ENCODE measurements at regions not wholly inside any gene's neighbourhood (a gene's known extent, or its start where the extent isn't known, plus 50 kb on each side); places are given as distances from the start of the nearest gene placed in this dataset.
"Not testable (repeated sequence)": the region's sequence is repeated elsewhere in the genome, so short reads cannot be mapped to it uniquely, and the experiment has no call there.

GRCh38 chr2:44084850-44085249, 83.8 kb upstream of the PPM1B start:
- H3K4me3 ChIP-seq, result no peak overlapping the region
- H3K9me3 ChIP-seq, result no peaks in the 10 kb centered on the region
- intact Hi-C loops (cut with DNase I), result no loop called here
- DNase-seq (no peak), ATAC-seq (no peak)
- H3K27ac ChIP-seq, result no peak overlapping the region
- H3K36me3 ChIP-seq, result no peaks in the 10 kb centered on the region
- no peaks in the 10 kb centered on the region for H3K4me1 ChIP-seq
- TF ChIP-seq, protein P1, sequence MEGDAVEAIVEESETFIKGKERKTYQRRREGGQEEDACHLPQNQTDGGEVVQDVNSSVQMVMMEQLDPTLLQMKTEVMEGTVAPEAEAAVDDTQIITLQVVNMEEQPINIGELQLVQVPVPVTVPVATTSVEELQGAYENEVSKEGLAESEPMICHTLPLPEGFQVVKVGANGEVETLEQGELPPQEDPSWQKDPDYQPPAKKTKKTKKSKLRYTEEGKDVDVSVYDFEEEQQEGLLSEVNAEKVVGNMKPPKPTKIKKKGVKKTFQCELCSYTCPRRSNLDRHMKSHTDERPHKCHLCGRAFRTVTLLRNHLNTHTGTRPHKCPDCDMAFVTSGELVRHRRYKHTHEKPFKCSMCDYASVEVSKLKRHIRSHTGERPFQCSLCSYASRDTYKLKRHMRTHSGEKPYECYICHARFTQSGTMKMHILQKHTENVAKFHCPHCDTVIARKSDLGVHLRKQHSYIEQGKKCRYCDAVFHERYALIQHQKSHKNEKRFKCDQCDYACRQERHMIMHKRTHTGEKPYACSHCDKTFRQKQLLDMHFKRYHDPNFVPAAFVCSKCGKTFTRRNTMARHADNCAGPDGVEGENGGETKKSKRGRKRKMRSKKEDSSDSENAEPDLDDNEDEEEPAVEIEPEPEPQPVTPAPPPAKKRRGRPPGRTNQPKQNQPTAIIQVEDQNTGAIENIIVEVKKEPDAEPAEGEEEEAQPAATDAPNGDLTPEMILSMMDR (IDR thresholded peaks at IDR 0.05), result no peak
- H3K27me3 ChIP-seq, result no peaks in the 10 kb centered on the region

DNA sequence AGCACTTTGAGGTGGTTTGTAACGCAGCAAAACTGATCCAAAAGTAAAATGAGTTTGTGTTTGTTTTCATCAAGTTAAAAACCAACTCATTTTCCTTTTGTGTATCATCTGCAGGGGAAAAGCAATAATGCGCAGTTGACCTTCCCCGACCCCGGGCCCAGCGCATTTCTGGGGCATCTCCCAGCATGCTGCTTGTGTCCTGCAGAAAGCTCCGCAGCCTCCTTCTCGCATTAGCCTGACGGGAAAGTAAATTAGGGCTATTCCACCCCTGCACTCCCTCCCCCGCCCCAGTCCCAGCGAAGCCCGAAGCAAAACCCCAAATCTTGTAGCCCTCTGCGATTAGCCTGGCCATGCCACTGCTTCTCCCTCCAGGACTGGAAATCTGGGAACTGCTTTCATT, 82.0 kb upstream of the PPM1B start:
- ATAC-seq, result no peak
- H3K27me3 ChIP-seq, result no peaks in the 10 kb centered on the region
- no peak overlapping the region for H3K4me3 ChIP-seq
- H3K36me3 ChIP-seq, result no peaks in the 10 kb centered on the region
- intact Hi-C loops (cut with DNase I), result no loop called here
- H3K9me3 ChIP-seq, result no peaks in the 10 kb centered on the region
- TF ChIP-seq, protein P1 (IDR thresholded peaks at IDR 0.05), result no peak
- no peak overlapping the region for H3K27ac ChIP-seq
- H3K4me1 ChIP-seq, result no peaks in the 10 kb centered on the region
- no peak for DNase-seq

GRCh38 chr2:44087036-44087713, 81.5 kb upstream of the PPM1B start:
- intact Hi-C loops (cut with DNase I), result no loop called here
- no peaks in the 10 kb centered on the region for H3K36me3 ChIP-seq
- no peaks in the 10 kb centered on the region for H3K9me3 ChIP-seq
- peak overlapping the region; percentile 40 for H3K4me3 ChIP-seq
- peak; percentile 99 for ATAC-seq
- TF ChIP-seq, protein P1 (IDR thresholded peaks at IDR 0.05), result peak; percentile 98
- DNase-seq, result peak; percentile 91
- H3K4me1 ChIP-seq, result no peaks in the 10 kb centered on the region
- H3K27me3 ChIP-seq, result no peaks in the 10 kb centered on the region
- H3K27ac ChIP-seq, result peak overlapping the region; percentile 45

DNA sequence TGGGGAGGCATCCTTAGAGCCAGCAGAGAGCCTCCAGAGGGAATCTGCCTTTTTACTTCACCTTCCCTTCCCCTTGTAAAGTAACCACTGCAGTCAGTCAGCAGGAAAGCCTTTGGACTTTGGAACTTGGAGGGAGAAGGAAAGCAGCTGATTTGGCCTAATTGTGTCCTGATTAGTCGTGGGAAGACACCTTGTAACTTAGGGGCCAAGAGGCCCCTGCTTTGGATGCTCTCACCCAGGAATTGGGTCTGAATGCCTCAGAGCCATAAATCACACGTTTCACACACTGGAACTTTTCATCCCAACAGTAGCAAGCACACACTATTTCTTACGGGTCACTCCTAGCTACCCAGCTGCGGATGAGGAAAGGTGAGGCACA, 81.0 kb upstream of the PPM1B start:
- no peaks in the 10 kb centered on the region for H3K9me3 ChIP-seq
- TF ChIP-seq, protein P1 (IDR thresholded peaks at IDR 0.05), result no peak
- peak overlapping the region; percentile 45 for H3K27ac ChIP-seq
- DNase-seq (no peak), ATAC-seq (no peak)
- peak overlapping the region; percentile 40 for H3K4me3 ChIP-seq
- no peaks in the 10 kb centered on the region for H3K27me3 ChIP-seq
- intact Hi-C loops (cut with DNase I), result no loop called here
- H3K36me3 ChIP-seq, result no peaks in the 10 kb centered on the region
- H3K4me1 ChIP-seq, result no peaks in the 10 kb centered on the region

GRCh38 chr2:44092519-44092918, 76.2 kb upstream of the PPM1B start:
- H3K9me3 ChIP-seq; H3K4me3 ChIP-seq; H3K27ac ChIP-seq; H3K36me3 ChIP-seq; H3K4me1 ChIP-seq; H3K27me3 ChIP-seq; ATAC-seq; intact Hi-C loops (cut with DNase I); DNase-seq: not testable (repeated sequence)

DNA sequence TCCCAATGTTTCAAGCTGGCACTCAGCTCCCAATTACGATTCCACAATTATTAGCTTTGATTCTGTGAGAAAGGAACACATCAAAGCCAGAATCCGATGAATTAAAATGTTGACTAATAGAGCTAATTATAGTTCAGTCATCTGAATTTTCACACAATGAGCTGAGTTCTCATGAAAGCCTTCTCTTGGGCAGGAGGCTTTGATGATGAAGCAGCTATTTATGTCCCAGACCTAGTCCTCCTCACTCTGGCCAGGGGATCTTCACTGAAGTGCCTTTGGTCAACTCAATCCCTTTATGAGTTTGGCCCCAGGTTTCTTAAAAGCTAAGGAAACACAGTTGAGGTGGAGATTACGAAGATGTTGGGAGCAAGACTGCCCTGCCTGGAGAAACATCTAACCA, 74.7 kb upstream of the PPM1B start:
- ATAC-seq (no peak), DNase-seq (no peak)
- Histone ChIP-seq H3K4me3 (no peak overlapping the region), H3K36me3 (no peaks in the 10 kb centered on the region), H3K4me1 (no peaks in the 10 kb centered on the region), H3K27ac (no peak overlapping the region), H3K27me3 (no peaks in the 10 kb centered on the region), H3K9me3 (no peaks in the 10 kb centered on the region)
- TF ChIP-seq, protein P1 (IDR thresholded peaks at IDR 0.05), result no peak
- intact Hi-C loops (cut with DNase I), result no loop called here

Data from upper lobe of right lung (tissue), 1 donor.